GM19043 (cell line): ENCODE measurements at regions not wholly inside any gene's neighbourhood (a gene's known extent, or its start where the extent isn't known, plus 50 kb on each side); places are given as distances from the start of the nearest gene placed in this dataset.

Experiments
- ATAC-seq: cut with Tn5 transposase; IDR thresholded peaks from one replicate; pipeline ENCODE4 v1.9.1; 2021; ENCODE audit warnings: low read depth; ENCODE audit not compliant: unreplicated experiment

- ATAC-seq: no peak
These were observed 139.7 kb upstream of the CIBAR2 start for GRCh38 chr16:85252014-85252413.

- ATAC-seq: no peak
These were observed 140.2 kb upstream of the CIBAR2 start for GRCh38 chr16:85252461-85252860.

- ATAC-seq: no peak
These were observed 141.0 kb upstream of the CIBAR2 start for GRCh38 chr16:85253084-85253941.

- no peak for ATAC-seq
These were observed 141.8 kb upstream of the CIBAR2 start for GRCh38 chr16:85254051-85254450.

GRCh38 chr16:85254921-85255320 lies 142.6 kb upstream of the CIBAR2 start:
- ATAC-seq: no peak

GRCh38 chr16:85255777-85256176 lies 143.5 kb upstream of the CIBAR2 start:
- no peak for ATAC-seq

GRCh38 chr16:85256190-85256739 lies 144.0 kb upstream of the CIBAR2 start:
- ATAC-seq: no peak

- ATAC-seq: no peak
These were observed 145.2 kb upstream of the CIBAR2 start for GRCh38 chr16:85257483-85257882.

- no peak for ATAC-seq
These were observed 145.9 kb upstream of the CIBAR2 start for GRCh38 chr16:85258166-85258565.

- ATAC-seq: no peak
These were observed 146.4 kb upstream of the CIBAR2 start for GRCh38 chr16:85258629-85259028.

GRCh38 chr16:85259115-85259831 lies 147.0 kb upstream of the CIBAR2 start:
- ATAC-seq: no peak

- ATAC-seq: no peak
These were observed 147.5 kb upstream of the CIBAR2 start for GRCh38 chr16:85259832-85260167.

GRCh38 chr16:85261204-85261603 lies 148.9 kb upstream of the CIBAR2 start:
- no peak for ATAC-seq

GRCh38 chr16:85261657-85262557 lies 149.6 kb upstream of the CIBAR2 start:
- ATAC-seq: no peak

GRCh38 chr16:85262558-85263238 lies 150.4 kb upstream of the CIBAR2 start:
- ATAC-seq: no peak

- ATAC-seq: no peak
These were observed 150.9 kb upstream of the CIBAR2 start for GRCh38 chr16:85263239-85263585.

- ATAC-seq: no peak
These were observed 152.5 kb upstream of the CIBAR2 start for GRCh38 chr16:85264752-85265151.

- ATAC-seq: no peak
These were observed 153.0 kb upstream of the CIBAR2 start for GRCh38 chr16:85265161-85265784.

- ATAC-seq: no peak
These were observed 153.5 kb upstream of the CIBAR2 start for GRCh38 chr16:85265810-85266209.

- no peak for ATAC-seq
These were observed 154.6 kb upstream of the CIBAR2 start for GRCh38 chr16:85266857-85267256.
